PFSK-1 (cell line): ENCODE measurements at regions not wholly inside any gene's neighbourhood (a gene's known extent, or its start where the extent isn't known, plus 50 kb on each side); places are given as distances from the start of the nearest gene placed in this dataset.
A peak's percentile ranks its signal among the peaks of the same experiment; 100 is the strongest.

Source experiments
- FOXP2 ChIP-seq: optimal IDR thresholded peaks from 2 replicates; pipeline ENCODE3; 2011; ENCODE audit warnings: borderline replicate concordance, control low read depth, inconsistent platforms; ENCODE audit not compliant: insufficient read depth; ENCODE audit errors: extremely low read length, extremely low read depth
- POLR2AphosphoS5 ChIP-seq: IDR thresholded peaks from 2 replicates; pipeline ENCODE4 v1.6.1; 2012; ENCODE audit warnings: low read depth, mild to moderate bottlenecking, control low read depth, low read length, moderate library complexity
- SIN3A ChIP-seq: IDR thresholded peaks from 2 replicates; pipeline ENCODE4 v1.6.1; 2012; ENCODE audit warnings: mild to moderate bottlenecking, low read length, moderate library complexity, borderline replicate concordance; ENCODE audit not compliant: insufficient read depth
- TAF1 ChIP-seq: IDR thresholded peaks from 2 replicates; pipeline ENCODE4 v1.6.1; 2012; ENCODE audit warnings: low read length, control low read depth, borderline replicate concordance; ENCODE audit not compliant: insufficient read depth
- TF ChIP-seq, protein P1 (sequence below), 2 experiments: IDR thresholded peaks; 2 replicates each; pipeline versions ENCODE4 v1.6.1 to v1.8.0; 2011 to 2012; ENCODE audit warnings: low read depth in 2 of 2, low read length in 2 of 2, control low read depth in 1 of 2, inconsistent platforms in 1 of 2, mild to moderate bottlenecking in 1 of 2, moderate library complexity in 1 of 2; ENCODE audit not compliant: insufficient read depth in 1 of 2

DNA sequence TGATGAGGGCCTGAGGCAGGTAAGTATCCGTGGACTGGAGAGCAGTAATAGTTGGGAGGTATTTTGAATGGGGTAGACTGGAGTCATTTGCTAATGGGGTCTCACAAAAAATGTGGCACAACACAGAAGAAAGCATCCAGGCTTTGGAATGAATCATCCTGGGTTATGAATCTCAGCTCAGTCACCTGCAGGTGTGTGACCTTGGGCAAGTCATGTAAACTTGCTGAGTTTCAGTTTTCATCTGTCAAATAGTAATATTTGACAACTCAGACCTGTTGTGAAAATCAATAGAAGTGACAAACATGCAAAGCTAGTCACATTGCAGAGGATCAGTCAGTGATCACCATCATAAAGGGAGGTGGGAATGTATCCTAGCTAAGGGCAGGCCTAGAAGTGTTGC lies 232.0 kb upstream of the TENM4 start:
- TF ChIP-seq SIN3A: no peak
- TF ChIP-seq POLR2AphosphoS5: no peak
- TF ChIP-seq, protein P1, sequence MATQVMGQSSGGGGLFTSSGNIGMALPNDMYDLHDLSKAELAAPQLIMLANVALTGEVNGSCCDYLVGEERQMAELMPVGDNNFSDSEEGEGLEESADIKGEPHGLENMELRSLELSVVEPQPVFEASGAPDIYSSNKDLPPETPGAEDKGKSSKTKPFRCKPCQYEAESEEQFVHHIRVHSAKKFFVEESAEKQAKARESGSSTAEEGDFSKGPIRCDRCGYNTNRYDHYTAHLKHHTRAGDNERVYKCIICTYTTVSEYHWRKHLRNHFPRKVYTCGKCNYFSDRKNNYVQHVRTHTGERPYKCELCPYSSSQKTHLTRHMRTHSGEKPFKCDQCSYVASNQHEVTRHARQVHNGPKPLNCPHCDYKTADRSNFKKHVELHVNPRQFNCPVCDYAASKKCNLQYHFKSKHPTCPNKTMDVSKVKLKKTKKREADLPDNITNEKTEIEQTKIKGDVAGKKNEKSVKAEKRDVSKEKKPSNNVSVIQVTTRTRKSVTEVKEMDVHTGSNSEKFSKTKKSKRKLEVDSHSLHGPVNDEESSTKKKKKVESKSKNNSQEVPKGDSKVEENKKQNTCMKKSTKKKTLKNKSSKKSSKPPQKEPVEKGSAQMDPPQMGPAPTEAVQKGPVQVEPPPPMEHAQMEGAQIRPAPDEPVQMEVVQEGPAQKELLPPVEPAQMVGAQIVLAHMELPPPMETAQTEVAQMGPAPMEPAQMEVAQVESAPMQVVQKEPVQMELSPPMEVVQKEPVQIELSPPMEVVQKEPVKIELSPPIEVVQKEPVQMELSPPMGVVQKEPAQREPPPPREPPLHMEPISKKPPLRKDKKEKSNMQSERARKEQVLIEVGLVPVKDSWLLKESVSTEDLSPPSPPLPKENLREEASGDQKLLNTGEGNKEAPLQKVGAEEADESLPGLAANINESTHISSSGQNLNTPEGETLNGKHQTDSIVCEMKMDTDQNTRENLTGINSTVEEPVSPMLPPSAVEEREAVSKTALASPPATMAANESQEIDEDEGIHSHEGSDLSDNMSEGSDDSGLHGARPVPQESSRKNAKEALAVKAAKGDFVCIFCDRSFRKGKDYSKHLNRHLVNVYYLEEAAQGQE (IDR thresholded peaks at IDR 0.05; ENCODE audit: insufficient read depth in 1 of 2, low read depth in 2 of 2, low read length in 2 of 2): no peak
- TF ChIP-seq TAF1: no peak
- TF ChIP-seq FOXP2: no peak

DNA sequence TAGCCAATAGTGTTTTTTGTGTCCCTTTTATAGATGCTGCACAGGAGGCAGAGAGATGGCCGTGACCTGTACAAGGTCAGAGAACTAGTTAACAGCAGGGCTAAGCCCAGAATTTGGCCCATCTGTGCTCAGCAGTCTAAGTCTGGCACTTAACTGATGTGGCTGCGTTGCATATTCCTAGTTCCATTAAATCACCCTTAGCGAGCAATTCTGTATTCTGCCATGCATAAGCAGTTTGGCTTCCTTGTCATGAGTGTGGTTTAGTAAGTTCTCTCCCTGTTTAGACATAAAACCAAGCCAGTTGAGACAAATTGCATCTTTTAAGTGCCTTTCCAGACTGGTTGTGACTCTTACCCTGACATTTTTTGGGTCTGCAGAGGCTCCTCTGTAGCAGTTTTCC lies 230.6 kb upstream of the TENM4 start:
- TF ChIP-seq POLR2AphosphoS5: no peak
- TF ChIP-seq, protein P1 (IDR thresholded peaks at IDR 0.05; ENCODE audit: insufficient read depth in 1 of 2, low read depth in 2 of 2, low read length in 2 of 2): no peak
- no peak for TF ChIP-seq TAF1
- TF ChIP-seq SIN3A: no peak
- TF ChIP-seq FOXP2: no peak

DNA sequence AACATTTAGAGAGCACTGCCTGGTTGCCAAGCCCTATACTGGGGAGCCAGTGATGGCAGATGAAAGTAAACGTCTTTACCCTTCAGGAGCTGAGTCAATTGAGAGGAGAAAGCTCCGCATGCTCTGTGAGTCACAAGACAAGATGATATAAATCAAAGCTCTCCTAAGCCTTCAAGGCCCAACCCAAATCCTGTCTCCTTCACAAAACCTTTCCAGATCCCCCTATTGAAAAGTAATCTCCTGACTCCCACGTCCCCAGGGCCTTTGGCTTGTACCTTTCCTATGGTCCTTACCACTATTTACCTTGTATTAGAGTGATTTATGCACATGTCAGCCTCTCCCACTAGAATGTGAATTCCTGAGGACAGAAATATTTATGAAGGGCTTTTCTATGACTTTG lies 230.1 kb upstream of the TENM4 start:
- TF ChIP-seq FOXP2 (no peak), TAF1 (no peak), POLR2AphosphoS5 (no peak), SIN3A (no peak)
- TF ChIP-seq, protein P1 (IDR thresholded peaks at IDR 0.05; ENCODE audit: insufficient read depth in 1 of 2, low read depth in 2 of 2, low read length in 2 of 2): no peak

DNA sequence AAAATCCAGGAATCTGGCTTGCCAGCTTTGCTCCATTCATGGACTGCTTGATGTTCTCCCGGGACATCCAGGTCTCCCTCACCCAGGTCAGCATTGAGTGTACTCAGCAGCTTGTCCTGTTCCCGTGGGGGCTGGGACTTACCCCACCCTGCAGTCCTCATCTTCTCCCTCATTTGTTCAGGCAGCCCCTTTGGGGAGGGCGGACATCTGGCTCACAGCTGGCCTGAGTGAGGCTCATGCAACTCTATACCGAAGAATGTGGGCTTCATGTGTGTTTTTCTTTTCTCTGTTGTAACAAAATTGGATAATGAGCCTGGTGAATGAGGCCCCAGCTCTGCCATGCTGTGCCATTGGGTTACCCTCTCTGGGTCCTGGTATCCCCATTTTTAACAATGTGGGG lies 227.7 kb upstream of the TENM4 start:
- TF ChIP-seq, protein P1 (IDR thresholded peaks at IDR 0.05; ENCODE audit: insufficient read depth in 1 of 2, low read depth in 2 of 2, low read length in 2 of 2): no peak

DNA sequence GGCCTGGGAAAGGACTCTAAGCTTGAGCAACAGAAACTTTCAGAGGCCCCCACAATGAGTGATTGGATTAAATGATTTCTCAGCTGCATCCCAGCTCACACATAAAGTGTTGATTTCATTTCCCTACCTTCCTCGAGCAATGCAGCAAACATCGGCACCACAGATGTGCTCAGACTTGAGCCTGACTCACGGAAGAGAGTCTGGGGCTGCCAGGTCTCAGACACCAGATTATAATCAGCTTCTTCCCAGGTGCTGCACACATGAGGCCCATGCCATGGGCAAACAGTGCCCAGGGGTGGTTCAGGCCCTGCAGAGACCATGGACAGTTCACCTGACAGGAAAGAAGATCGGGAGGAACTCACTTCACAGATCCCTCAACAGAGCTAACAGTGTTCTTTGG lies 226.6 kb upstream of the TENM4 start:
- TF ChIP-seq, protein P1 (IDR thresholded peaks at IDR 0.05; ENCODE audit: insufficient read depth in 1 of 2, low read depth in 2 of 2, low read length in 2 of 2): 0 out of 4 replicates have a peak, but pooled peaks of 1 of the 2 experiments have one; percentile 43
- no peak for TF ChIP-seq SIN3A
- no peak for TF ChIP-seq POLR2AphosphoS5
- no peak for TF ChIP-seq TAF1
